GM12872 (cell line): ENCODE measurements at regions not wholly inside any gene's neighbourhood (a gene's known extent, or its start where the extent isn't known, plus 50 kb on each side); places are given as distances from the start of the nearest gene placed in this dataset.

ENCODE experiments used
- TF ChIP-seq, protein P1 (sequence below): IDR thresholded peaks from 3 replicates; pipeline ENCODE4 v1.5.1; 2011; ENCODE audit warnings: low read depth, mild to moderate bottlenecking, low read length, moderate library complexity; ENCODE audit not compliant: insufficient read depth

DNA sequence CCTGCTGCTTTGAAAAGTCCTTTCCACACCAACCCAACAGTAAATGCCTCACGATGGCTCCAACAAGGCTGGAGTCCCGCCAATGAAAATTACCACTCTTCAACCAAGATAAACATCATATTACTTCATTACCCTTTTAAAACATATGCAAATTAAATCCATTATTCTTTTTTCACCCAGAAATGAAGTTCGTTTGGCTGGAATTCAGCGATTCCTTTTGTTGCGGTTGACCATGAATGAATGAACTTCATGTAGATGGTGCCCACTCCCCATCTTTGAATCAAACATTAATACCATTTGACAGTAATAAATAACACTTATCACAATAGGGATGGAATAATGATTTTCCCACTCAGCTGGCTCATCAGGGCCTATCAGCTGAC is 211.5 kb upstream of the TOX3 start:
- TF ChIP-seq, protein P1, sequence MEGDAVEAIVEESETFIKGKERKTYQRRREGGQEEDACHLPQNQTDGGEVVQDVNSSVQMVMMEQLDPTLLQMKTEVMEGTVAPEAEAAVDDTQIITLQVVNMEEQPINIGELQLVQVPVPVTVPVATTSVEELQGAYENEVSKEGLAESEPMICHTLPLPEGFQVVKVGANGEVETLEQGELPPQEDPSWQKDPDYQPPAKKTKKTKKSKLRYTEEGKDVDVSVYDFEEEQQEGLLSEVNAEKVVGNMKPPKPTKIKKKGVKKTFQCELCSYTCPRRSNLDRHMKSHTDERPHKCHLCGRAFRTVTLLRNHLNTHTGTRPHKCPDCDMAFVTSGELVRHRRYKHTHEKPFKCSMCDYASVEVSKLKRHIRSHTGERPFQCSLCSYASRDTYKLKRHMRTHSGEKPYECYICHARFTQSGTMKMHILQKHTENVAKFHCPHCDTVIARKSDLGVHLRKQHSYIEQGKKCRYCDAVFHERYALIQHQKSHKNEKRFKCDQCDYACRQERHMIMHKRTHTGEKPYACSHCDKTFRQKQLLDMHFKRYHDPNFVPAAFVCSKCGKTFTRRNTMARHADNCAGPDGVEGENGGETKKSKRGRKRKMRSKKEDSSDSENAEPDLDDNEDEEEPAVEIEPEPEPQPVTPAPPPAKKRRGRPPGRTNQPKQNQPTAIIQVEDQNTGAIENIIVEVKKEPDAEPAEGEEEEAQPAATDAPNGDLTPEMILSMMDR = no peak

DNA sequence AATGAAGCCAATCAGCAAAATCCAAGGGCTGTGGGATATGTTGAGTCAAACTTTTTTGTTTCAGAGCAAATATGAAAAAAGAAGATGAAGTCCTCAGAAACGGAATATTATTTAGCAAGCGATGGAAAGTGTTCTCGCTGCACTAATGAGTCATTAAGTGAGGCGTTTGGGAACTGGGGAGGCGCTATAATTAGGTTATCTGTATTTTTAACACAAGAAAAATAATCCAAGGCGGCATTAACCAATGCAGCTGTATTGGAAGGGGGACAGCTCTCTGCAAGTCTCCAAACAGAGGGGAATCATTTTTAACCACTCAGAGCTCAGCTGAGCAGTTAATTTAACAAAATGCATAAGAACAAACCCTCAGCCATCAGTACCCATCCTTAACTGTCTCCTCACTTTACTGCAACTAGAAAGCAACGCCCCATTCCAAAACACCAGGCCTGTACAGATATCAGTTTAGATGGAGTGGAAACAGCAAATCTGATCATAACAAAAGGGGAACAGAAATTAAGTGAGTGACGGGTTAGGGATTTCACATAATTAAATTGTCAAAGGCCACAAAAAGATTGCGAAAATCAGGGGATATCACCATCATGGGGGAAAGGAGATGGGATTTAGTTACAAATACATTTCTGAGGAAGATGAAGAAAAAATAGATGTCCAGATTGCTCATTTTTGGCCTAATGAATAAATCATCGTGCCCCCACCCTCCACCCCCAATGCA is 211.0 kb upstream of the TOX3 start:
- TF ChIP-seq, protein P1 = no peak

DNA sequence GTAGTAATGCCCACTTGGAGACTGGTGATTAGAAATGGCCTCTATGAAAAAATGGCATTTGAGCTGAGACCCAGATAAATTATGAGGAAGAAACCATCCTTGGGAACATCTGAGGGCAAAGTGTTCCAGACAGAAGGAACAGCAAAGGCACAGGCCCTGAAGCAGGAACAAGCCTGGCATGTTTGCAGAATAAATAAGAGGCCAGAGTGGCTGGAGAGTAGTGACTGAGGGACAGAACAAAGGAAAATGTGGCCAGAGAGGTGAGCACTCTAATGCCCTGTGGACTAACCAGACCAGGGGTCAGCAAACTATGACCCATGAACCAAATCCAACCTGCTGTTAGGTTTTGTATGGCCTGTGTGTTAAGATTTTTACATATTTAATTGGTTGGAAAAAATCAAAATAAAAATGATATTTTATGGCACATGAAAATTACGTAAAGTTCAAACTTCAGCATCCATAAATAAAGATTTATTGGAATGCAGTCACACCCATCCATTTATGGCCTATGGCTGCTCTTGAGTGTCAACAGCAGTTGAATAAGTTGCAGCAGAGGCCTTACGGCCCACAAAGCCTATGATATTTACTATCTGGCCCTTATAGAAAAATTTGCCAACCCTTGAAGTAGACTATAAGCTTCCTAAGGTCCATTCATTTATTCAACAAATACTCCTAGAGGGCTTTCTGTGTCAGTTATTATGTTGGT is 210.0 kb upstream of the TOX3 start:
- TF ChIP-seq, protein P1 = no peak

DNA sequence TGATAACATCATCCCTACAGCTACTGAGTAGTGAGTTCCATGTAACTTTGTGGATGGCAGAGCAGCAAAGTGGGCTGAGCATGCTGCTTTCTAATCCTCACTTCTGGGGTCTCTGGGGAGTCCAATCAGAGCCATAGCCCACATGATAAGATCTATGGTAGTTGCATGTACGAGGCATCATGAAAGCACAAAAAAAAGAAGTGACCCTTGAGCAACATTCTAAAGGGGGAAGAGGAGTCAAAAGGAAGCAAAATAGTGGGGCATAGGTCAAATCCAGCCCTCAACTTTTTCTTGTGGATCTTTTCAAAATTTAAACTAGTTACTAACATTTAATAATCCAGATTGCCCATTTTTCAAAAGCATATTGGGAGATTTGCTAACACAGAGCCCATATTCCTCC is 208.5 kb upstream of the TOX3 start:
- TF ChIP-seq, protein P1 = no peak

DNA sequence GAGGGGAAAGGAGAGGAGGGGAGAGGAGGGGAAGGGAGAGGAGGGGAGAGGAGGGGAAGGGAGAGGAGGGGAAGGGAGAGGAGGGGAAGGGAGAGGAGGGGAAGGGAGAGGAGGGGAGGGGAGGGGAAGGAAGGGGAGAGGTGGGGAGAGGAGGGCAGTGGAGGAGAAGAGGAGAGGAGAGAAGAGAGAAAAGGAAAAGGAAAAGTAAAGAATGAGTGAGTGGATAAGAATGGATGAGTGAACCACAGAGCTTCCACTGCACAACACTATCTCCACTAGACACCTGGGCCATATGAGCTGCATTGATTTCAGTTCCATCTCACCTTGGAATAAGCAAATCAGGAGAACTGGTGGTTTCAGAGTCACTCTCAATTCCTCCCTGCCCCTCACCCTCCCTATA is 204.1 kb upstream of the TOX3 start:
- TF ChIP-seq, protein P1 = no peak

DNA sequence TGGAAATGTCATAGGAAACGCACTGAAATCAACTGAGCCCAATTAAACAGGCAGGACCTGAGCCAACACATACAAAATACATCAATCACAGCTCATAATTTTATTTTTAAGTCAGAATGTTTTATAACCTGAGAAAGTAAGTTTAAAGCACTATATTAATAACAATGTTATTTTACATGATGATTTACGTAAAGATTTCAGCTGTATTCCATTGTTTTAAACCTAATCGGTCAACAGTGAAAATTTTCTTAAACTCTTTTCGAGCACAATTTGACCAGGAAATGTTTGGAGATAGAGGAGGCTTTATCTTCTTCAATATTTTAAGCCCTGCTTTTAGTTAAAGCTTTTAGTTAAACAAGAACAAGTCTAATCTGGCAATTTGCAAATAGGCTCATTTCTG is 201.8 kb upstream of the TOX3 start:
- TF ChIP-seq, protein P1 = no peak

DNA sequence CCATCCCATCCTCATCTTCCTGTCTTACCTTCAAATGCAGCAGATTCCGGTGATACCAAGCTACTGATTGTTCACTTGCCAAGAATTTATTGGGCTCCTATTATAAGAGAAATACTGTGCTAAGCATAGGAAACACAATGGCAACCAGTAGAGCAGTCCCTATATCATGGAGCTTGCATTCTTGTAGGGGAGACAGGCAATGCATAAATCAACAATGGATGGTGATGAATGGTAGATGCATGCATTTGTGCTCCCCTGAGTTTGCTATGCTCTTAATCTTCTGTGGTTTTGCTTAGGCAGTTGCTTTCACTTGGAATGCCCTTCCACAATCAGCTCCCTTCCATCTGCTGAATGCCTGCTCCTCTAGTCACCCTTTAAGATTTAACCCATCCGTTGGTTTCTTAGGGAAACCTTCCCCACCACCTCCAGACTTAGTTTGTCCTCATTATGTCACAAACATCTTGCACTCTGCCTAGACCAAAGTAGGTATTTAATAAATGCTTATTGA is 200.2 kb upstream of the TOX3 start:
- TF ChIP-seq, protein P1 = no peak
